ENCODE measurements at regions not wholly inside any gene's neighbourhood (a gene's known extent, or its start where the extent isn't known, plus 50 kb on each side); places are given as distances from the start of the nearest gene placed in this dataset.

- Mint-ChIP-seq H3K27me3 (no peaks in the 10 kb centered on the region), H3K4me3 (no peak overlapping the region), H3K9me3 (no peaks in the 10 kb centered on the region), H3K4me1 (no peaks in the 10 kb centered on the region), H3K27ac (no peak overlapping the region), H3K36me3 (ENCODE audit: low read depth) (no peaks in the 10 kb centered on the region)
- POLR2A ChIA-PET: no interaction called here
- no peak for DNase-seq
- CTCF ChIA-PET: no interaction called here
These were observed 343.2 kb downstream of the ACTL7B start for GRCh38 chr9:108512426-108513173.

- Mint-ChIP-seq H3K9me3 (no peaks in the 10 kb centered on the region), H3K4me3 (no peak overlapping the region)
These were observed 344.5 kb downstream of the ACTL7B start for GRCh38 chr9:108511307-108511706.

GRCh38 chr9:108496846-108497245 lies 358.9 kb downstream of the ACTL7B start:
- ChIA-PET CTCF (no interaction called here), POLR2A (no interaction called here)
- Mint-ChIP-seq H3K9me3 (peaks cover 20% of the 10 kb centered on the region), H3K27ac (no peak overlapping the region), H3K4me3 (no peak overlapping the region), H3K4me1 (no peaks in the 10 kb centered on the region), H3K27me3 (no peaks in the 10 kb centered on the region), H3K36me3 (ENCODE audit: low read depth) (no peaks in the 10 kb centered on the region)
- no peak for DNase-seq

More at GRCh38 chr9:108511307-108511706, 344.5 kb downstream of the ACTL7B start:
- H3K4me1 Mint-ChIP-seq: no peaks in the 10 kb centered on the region
- DNase-seq: no peak
- no peaks in the 10 kb centered on the region for H3K36me3 Mint-ChIP-seq (ENCODE audit: low read depth)
- no peak overlapping the region for H3K27ac Mint-ChIP-seq
- CTCF ChIA-PET: no interaction called here
- POLR2A ChIA-PET: no interaction called here
- H3K27me3 Mint-ChIP-seq: no peaks in the 10 kb centered on the region

DNA sequence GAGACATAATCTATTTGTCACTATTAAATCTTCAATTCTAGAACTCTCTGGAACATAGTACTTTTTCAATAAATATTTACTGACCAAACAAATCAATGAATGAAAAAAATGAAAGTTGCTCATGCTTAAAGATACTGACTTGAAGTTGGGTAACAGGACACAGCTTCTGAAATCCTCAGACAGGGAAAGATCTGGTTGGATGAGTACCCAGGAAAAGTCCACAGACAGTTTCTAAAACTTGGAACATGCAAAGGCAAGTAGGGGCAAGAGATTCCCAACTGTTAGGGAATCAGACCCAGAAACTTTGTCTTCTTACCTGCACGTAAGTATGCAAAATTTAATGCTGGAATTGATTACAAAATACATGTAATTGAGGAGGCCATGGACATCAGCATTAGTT lies 366.2 kb downstream of the ACTL7B start:
- Mint-ChIP-seq H3K4me1 (peaks cover 1% of the 10 kb centered on the region), H3K9me3 (peaks cover 8% of the 10 kb centered on the region), H3K36me3 (ENCODE audit: low read depth) (no peaks in the 10 kb centered on the region), H3K4me3 (no peak overlapping the region), H3K27me3 (no peaks in the 10 kb centered on the region), H3K27ac (no peak overlapping the region)
- POLR2A ChIA-PET: no interaction called here
- no peak for DNase-seq
- CTCF ChIA-PET: no interaction called here

- Mint-ChIP-seq H3K36me3 (ENCODE audit: low read depth) (no peaks in the 10 kb centered on the region), H3K27ac (no peak overlapping the region), H3K9me3 (peaks cover 5% of the 10 kb centered on the region), H3K4me1 (peaks cover 1% of the 10 kb centered on the region), H3K4me3 (no peak overlapping the region), H3K27me3 (no peaks in the 10 kb centered on the region)
- POLR2A ChIA-PET: no interaction called here
- no peak for DNase-seq
- CTCF ChIA-PET: no interaction called here
These were observed 369.0 kb downstream of the ACTL7B start for GRCh38 chr9:108486831-108487230.

- Mint-ChIP-seq H3K27me3 (no peaks in the 10 kb centered on the region), H3K9me3 (no peaks in the 10 kb centered on the region), H3K27ac (no peak overlapping the region), H3K36me3 (ENCODE audit: low read depth) (no peaks in the 10 kb centered on the region), H3K4me1 (peaks cover 1% of the 10 kb centered on the region), H3K4me3 (no peak overlapping the region)
- CTCF ChIA-PET: no interaction called here
- POLR2A ChIA-PET: no interaction called here
- no peak for DNase-seq
These were observed 371.3 kb downstream of the ACTL7B start for GRCh38 chr9:108484468-108484867.

DNA sequence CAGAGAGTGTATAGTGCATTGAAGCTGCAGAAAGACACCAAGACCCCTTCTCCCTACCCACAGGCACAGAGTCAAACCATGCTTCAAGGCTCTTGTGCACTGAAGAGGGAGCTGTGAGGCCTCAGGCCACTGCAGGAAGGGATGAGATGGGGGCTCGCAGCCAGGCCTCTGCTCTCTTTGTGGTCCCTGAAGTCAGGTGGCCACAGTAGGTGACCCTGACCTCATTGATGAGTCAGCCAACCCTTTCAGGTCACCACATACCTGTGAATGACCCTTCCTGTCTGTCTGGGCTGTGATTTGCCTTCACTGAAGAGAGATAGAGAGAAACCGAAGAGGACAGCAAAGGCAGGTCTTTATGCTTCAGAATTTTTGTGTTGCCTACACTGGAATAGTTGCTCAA lies 372.1 kb downstream of the ACTL7B start:
- Mint-ChIP-seq H3K4me1 (peaks cover 3% of the 10 kb centered on the region), H3K27me3 (no peaks in the 10 kb centered on the region), H3K9me3 (no peaks in the 10 kb centered on the region), H3K27ac (no peak overlapping the region), H3K36me3 (ENCODE audit: low read depth) (no peaks in the 10 kb centered on the region), H3K4me3 (no peak overlapping the region)
- ChIA-PET CTCF (no interaction called here), POLR2A (no interaction called here)
- no peak for DNase-seq

DNA sequence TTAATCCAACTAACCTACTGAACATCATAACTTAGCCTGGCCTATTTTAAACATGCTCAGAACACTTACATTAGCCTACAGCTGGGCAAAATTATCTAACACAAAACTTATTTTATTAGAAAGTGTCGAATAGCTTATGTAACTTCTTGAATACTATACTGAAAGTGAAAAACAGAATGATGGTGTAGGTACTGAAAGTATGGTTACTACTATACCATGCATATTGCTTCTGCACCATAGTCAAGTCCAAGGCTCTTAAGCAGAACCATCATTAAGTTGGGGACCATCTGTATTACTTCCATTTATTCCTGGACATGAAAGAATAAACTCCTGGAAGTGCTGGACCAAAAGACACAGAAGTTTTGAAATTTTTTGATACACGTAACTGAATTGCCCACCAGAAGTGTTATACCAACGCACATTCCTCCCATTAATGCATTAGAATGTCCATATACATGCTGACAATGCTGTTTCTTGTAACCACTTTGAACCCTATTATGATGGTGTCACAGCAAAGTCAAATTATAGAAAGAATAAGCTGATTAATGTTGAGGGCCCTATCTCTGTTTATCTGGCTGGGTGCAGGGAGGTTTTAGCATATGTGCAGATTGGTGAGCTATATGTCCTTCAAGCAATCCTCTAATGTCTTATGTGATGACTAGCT lies 375.7 kb downstream of the ACTL7B start:
- Mint-ChIP-seq H3K36me3 (ENCODE audit: low read depth) (no peaks in the 10 kb centered on the region), H3K9me3 (no peaks in the 10 kb centered on the region)

DNA sequence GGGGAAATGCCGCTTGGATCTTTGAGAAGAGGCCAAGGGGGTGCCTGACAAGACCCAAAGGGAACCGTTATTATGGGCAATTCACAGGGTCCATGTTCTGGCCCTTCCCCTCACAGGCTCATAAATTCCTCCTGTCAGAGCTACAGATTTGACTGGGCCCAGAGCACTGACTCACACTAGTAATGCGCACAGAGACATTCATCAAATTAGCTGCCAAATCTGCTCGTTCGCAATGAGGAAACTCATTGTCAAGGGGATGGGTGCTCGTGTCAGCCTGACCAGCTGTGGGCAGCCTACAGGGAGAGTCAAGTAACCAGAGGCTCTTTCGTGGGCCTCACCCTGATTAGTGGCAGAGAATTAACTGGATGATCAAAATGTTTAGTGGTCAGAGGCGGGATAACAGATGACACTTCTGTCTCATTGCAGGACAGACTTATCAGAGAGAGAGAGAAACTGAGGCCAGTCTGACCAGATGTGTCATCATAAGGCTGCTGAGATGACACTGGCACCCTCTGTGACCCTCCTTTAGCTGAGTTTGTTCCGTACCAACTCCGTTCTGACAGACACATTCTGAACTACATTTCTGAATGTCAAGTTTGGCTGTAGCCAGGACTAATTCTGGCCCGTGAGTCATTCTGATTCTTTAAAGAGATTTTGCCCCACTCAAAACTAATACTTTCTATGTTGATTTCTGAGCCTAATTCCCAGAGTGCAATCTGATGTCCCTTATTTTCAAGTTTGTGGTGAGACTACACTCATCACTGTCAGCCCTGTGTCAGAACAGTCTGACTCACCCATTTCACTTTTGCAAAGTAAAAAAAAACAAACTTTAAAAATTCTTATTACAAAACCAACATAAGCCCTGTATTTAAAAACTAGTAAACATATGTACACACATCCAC lies 377.1 kb downstream of the ACTL7B start:
- Mint-ChIP-seq H3K27ac (no peak overlapping the region), H3K36me3 (ENCODE audit: low read depth) (no peaks in the 10 kb centered on the region), H3K4me3 (no peak overlapping the region), H3K9me3 (peaks cover 2% of the 10 kb centered on the region), H3K27me3 (no peaks in the 10 kb centered on the region), H3K4me1 (peaks cover 2% of the 10 kb centered on the region)
- ChIA-PET CTCF (no interaction called here), POLR2A (no interaction called here)
- DNase-seq: no peak

More for the DNA sequence above, 375.7 kb downstream of the ACTL7B start:
- peaks cover 2% of the 10 kb centered on the region for H3K4me1 Mint-ChIP-seq
- H3K4me3 Mint-ChIP-seq: no peak overlapping the region
- H3K27me3 Mint-ChIP-seq: no peaks in the 10 kb centered on the region
- no peak overlapping the region for H3K27ac Mint-ChIP-seq
- no peak for DNase-seq
- ChIA-PET POLR2A (no interaction called here), CTCF (interaction anchor here (0.7 kb wide), 1 partner anchor 657 kb away, joined by 3 read pairs; no protein-coding TSS in a partner anchor)

DNA sequence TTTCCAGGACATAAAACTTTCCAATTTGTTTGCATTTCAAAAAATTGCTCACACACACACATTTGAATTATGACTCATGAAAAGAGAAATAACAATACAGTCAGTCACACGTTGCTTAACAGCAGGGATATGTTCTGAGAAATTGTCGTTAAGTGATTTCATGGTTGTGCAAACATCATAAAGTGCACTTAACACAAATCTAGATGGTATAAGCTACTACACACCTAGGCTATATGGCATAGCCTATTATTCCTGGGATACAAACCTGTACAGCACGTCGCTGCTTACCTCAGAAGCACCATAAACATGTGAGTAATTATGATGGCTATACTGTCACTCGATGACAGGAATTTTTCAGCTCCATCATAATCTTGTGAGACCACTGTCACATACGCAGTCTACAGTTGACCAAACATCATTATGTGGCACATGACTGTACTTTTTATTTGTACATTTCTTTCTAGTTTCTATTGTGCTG lies 378.2 kb downstream of the ACTL7B start:
- H3K27me3 Mint-ChIP-seq: no peaks in the 10 kb centered on the region

GRCh38 chr9:108476574-108476973 lies 379.2 kb downstream of the ACTL7B start:
- DNase-seq: no peak
- Mint-ChIP-seq H3K27ac (no peak overlapping the region), H3K36me3 (ENCODE audit: low read depth) (no peaks in the 10 kb centered on the region), H3K4me3 (no peak overlapping the region), H3K9me3 (peaks cover 2% of the 10 kb centered on the region), H3K27me3 (no peaks in the 10 kb centered on the region), H3K4me1 (peaks cover 2% of the 10 kb centered on the region)
- ChIA-PET CTCF (no interaction called here), POLR2A (no interaction called here)

More for the DNA sequence above, 378.2 kb downstream of the ACTL7B start:
- Mint-ChIP-seq H3K4me3 (no peak overlapping the region), H3K36me3 (ENCODE audit: low read depth) (no peaks in the 10 kb centered on the region), H3K9me3 (peaks cover 2% of the 10 kb centered on the region), H3K4me1 (peaks cover 2% of the 10 kb centered on the region), H3K27ac (no peak overlapping the region)
- ChIA-PET CTCF (no interaction called here), POLR2A (no interaction called here)
- DNase-seq: no peak

DNA sequence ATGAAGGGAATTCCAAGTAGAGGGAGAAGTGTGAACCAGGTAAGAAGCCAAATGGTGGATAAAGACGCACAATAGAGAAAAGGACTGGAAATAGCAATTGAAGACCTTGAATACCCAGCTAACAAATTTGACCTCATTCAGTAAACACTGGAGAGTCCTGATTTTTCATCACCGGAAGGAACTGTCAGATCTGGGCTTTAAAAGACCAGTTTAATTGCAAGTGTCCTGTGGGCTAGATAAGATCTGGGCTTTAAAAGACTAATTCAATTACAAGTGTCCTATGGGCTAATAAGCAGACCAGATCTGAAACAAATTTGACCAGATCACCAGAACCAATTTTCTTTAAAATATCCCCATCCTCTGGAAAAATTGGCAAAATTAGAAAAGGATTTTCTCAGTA lies 380.0 kb downstream of the ACTL7B start:
- H3K9me3 Mint-ChIP-seq: peaks cover 2% of the 10 kb centered on the region
- no peak for DNase-seq
- POLR2A ChIA-PET: no interaction called here
- H3K36me3 Mint-ChIP-seq (ENCODE audit: low read depth): no peaks in the 10 kb centered on the region
- peaks cover 2% of the 10 kb centered on the region for H3K4me1 Mint-ChIP-seq
- H3K27ac Mint-ChIP-seq: no peak overlapping the region
- CTCF ChIA-PET: no interaction called here
- H3K27me3 Mint-ChIP-seq: no peaks in the 10 kb centered on the region
- no peak overlapping the region for H3K4me3 Mint-ChIP-seq

- Mint-ChIP-seq H3K27ac (no peak overlapping the region), H3K9me3 (peaks cover 2% of the 10 kb centered on the region)
These were observed 381.4 kb downstream of the ACTL7B start for GRCh38 chr9:108474356-108474755.

More at GRCh38 chr9:108474356-108474755, 381.4 kb downstream of the ACTL7B start:
- H3K36me3 Mint-ChIP-seq (ENCODE audit: low read depth): no peaks in the 10 kb centered on the region
- ChIA-PET CTCF (no interaction called here), POLR2A (no interaction called here)
- no peaks in the 10 kb centered on the region for H3K27me3 Mint-ChIP-seq
- no peak overlapping the region for H3K4me3 Mint-ChIP-seq
- DNase-seq: no peak
- peaks cover 2% of the 10 kb centered on the region for H3K4me1 Mint-ChIP-seq
